ENCODE measurements at regions not wholly inside any gene's neighbourhood (a gene's known extent, or its start where the extent isn't known, plus 50 kb on each side); places are given as distances from the start of the nearest gene placed in this dataset.

GRCh38 chr10:35749230-35749629 lies 107.1 kb upstream of the FZD8 start:
- no peaks in the 10 kb centered on the region for H3K4me1 ChIP-seq (ENCODE audit: control insufficient read depth in 2 of 2, insufficient read depth in 2 of 2, low read length in 2 of 2)
- DNase-seq (no peak), ATAC-seq (ENCODE audit: low read depth) (no peak)
- ChIA-PET POLR2A (no interaction called here), CTCF (no interaction called here)
- no peaks in the 10 kb centered on the region for H3K79me2 ChIP-seq (ENCODE audit: control insufficient read depth, insufficient read depth, low read length)
- H3K27me3 ChIP-seq (replicated peaks in 1 of 4; ENCODE audit: control extremely low read depth in 1 of 4, control insufficient read depth in 3 of 4, insufficient read depth in 4 of 4, low read length in 3 of 4) = no peaks in the 10 kb centered on the region
- H3K9me3 ChIP-seq (ENCODE audit: control extremely low read depth in 1 of 3, control insufficient read depth in 2 of 3, insufficient read depth in 1 of 3, low read length in 2 of 3) = no peaks in the 10 kb centered on the region
- TF ChIP-seq EZH2 (IDR thresholded peaks at IDR 0.05; ENCODE audit: borderline replicate concordance, insufficient read depth, low read depth, low read length, poor library complexity, severe bottlenecking) = no peak
- TF ChIP-seq, protein P1, sequence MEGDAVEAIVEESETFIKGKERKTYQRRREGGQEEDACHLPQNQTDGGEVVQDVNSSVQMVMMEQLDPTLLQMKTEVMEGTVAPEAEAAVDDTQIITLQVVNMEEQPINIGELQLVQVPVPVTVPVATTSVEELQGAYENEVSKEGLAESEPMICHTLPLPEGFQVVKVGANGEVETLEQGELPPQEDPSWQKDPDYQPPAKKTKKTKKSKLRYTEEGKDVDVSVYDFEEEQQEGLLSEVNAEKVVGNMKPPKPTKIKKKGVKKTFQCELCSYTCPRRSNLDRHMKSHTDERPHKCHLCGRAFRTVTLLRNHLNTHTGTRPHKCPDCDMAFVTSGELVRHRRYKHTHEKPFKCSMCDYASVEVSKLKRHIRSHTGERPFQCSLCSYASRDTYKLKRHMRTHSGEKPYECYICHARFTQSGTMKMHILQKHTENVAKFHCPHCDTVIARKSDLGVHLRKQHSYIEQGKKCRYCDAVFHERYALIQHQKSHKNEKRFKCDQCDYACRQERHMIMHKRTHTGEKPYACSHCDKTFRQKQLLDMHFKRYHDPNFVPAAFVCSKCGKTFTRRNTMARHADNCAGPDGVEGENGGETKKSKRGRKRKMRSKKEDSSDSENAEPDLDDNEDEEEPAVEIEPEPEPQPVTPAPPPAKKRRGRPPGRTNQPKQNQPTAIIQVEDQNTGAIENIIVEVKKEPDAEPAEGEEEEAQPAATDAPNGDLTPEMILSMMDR (IDR thresholded peaks at IDR 0.05) = no peak
- H3K9ac ChIP-seq (ENCODE audit: low read length) = no peak overlapping the region
- H3K4me3 Mint-ChIP-seq = no peak overlapping the region
- no peak overlapping the region for H3K4me2 ChIP-seq (replicated peaks; ENCODE audit: low read depth, low read length, poor library complexity, severe bottlenecking)
- H3K9me3 Mint-ChIP-seq (ENCODE audit: insufficient read depth) = no peaks in the 10 kb centered on the region
- no peaks in the 10 kb centered on the region for H3K27me3 Mint-ChIP-seq
- no peak overlapping the region for H3K4me3 ChIP-seq (ENCODE audit: control extremely low read depth in 1 of 5, extremely low read depth in 1 of 5, insufficient read depth in 1 of 5, low read depth in 2 of 5, low read length in 4 of 5)
- H3K27ac Mint-ChIP-seq = no peak overlapping the region
- no peaks in the 10 kb centered on the region for H3K4me1 Mint-ChIP-seq
- H2AFZ ChIP-seq (ENCODE audit: insufficient read depth, low read depth, low read length, poor library complexity, severe bottlenecking) = no peak overlapping the region
- no peaks in the 10 kb centered on the region for H4K20me1 ChIP-seq (ENCODE audit: control insufficient read depth, insufficient read depth, low read length, poor library complexity, severe bottlenecking)
- 76% methylated on average over 6 of the region's 6 CpGs for WGBS (ENCODE audit: insufficient coverage)
- H3K36me3 ChIP-seq (replicated peaks in 1 of 2; ENCODE audit: control extremely low read depth in 1 of 2, control insufficient read depth in 1 of 2, extremely low read depth in 1 of 2, insufficient read depth in 2 of 2, low read length in 1 of 2) = no peaks in the 10 kb centered on the region
- intact Hi-C loops (cut with micrococcal nuclease) = no loop called here
- no peak overlapping the region for H3K27ac ChIP-seq (ENCODE audit: low read length in 2 of 2)

DNA sequence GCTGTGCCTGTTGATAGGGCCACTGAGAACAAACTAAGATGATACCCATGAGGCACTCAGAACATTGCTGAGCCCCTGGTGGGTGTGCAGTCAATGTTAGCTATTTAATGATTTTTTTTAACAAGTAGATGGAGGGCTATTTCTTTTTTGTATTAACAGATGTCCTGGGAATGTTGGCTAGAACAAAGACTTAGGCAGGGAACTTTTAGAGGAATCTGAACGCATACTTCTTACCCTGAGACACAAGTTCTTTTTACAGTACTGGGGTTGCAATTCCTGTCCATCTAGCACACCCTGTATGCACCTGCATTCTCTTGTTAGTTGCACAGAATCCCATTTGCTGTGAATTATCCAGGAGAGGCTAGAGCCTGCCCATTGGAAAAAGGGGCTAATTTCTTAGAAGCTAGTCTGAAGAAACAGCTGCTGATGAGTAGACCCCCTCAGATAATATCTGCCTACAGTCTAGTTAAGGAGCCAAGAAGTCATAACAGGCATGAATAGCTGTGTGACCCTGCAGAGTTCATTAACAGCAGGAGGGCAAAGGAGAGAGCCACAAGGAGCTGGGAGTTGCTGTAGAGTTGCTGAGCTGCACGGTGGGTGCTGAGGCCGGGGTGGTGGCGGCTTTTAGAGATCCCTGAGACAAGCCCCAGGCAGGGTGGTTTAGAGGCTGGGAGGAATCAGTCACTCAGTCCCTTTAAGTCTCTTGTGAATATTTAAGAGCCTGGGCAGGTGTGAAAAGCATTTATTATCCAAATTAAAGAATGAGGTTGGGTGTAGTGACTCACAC lies 103.7 kb upstream of the FZD8 start:
- no peak overlapping the region for H2AFZ ChIP-seq (ENCODE audit: insufficient read depth, low read depth, low read length, poor library complexity, severe bottlenecking)
- no peak overlapping the region for H3K4me3 Mint-ChIP-seq
- TF ChIP-seq EZH2 (IDR thresholded peaks at IDR 0.05; ENCODE audit: borderline replicate concordance, insufficient read depth, low read depth, low read length, poor library complexity, severe bottlenecking) = no peak
- TF ChIP-seq, protein P1 (IDR thresholded peaks at IDR 0.05) = no peak
- H3K4me3 ChIP-seq (ENCODE audit: control extremely low read depth in 1 of 5, extremely low read depth in 1 of 5, insufficient read depth in 1 of 5, low read depth in 2 of 5, low read length in 4 of 5) = no peak overlapping the region
- no peak overlapping the region for H3K4me2 ChIP-seq (replicated peaks; ENCODE audit: low read depth, low read length, poor library complexity, severe bottlenecking)
- H3K79me2 ChIP-seq (ENCODE audit: control insufficient read depth, insufficient read depth, low read length) = no peaks in the 10 kb centered on the region
- H3K27me3 Mint-ChIP-seq = no peaks in the 10 kb centered on the region
- WGBS (ENCODE audit: insufficient coverage) = 80% methylated on average over 3 of the region's 4 CpGs
- no peaks in the 10 kb centered on the region for H3K9me3 ChIP-seq (ENCODE audit: control extremely low read depth in 1 of 3, control insufficient read depth in 2 of 3, insufficient read depth in 1 of 3, low read length in 2 of 3)
- H3K36me3 ChIP-seq (replicated peaks in 1 of 2; ENCODE audit: control extremely low read depth in 1 of 2, control insufficient read depth in 1 of 2, extremely low read depth in 1 of 2, insufficient read depth in 2 of 2, low read length in 1 of 2) = no peaks in the 10 kb centered on the region
- H3K4me1 Mint-ChIP-seq = no peaks in the 10 kb centered on the region
- POLR2A ChIA-PET = no interaction called here
- intact Hi-C loops (cut with micrococcal nuclease) = no loop called here
- no peaks in the 10 kb centered on the region for H3K4me1 ChIP-seq (ENCODE audit: control insufficient read depth in 2 of 2, insufficient read depth in 2 of 2, low read length in 2 of 2)
- CTCF ChIA-PET = no interaction called here
- DNase-seq (no peak), ATAC-seq (ENCODE audit: low read depth) (no peak)
- no peak overlapping the region for H3K27ac Mint-ChIP-seq
- H3K27ac ChIP-seq (ENCODE audit: low read length in 2 of 2) = no peak overlapping the region
- no peaks in the 10 kb centered on the region for H3K27me3 ChIP-seq (replicated peaks in 1 of 4; ENCODE audit: control extremely low read depth in 1 of 4, control insufficient read depth in 3 of 4, insufficient read depth in 4 of 4, low read length in 3 of 4)
- no peaks in the 10 kb centered on the region for H3K9me3 Mint-ChIP-seq (ENCODE audit: insufficient read depth)
- H3K9ac ChIP-seq (ENCODE audit: low read length) = no peak overlapping the region
- no peaks in the 10 kb centered on the region for H4K20me1 ChIP-seq (ENCODE audit: control insufficient read depth, insufficient read depth, low read length, poor library complexity, severe bottlenecking)

All from B cell (primary cell).